HG03354 (cell line): ENCODE measurements at regions not wholly inside any gene's neighbourhood (a gene's known extent, or its start where the extent isn't known, plus 50 kb on each side); places are given as distances from the start of the nearest gene placed in this dataset.

ENCODE experiments used
- ATAC-seq: cut with Tn5 transposase; IDR thresholded peaks from one replicate; pipeline ENCODE4 v1.9.1; 2021; ENCODE audit warnings: mild to moderate bottlenecking; ENCODE audit not compliant: unreplicated experiment, poor library complexity, severe bottlenecking

GRCh38 chrX:69309074-69309792 lies 144.0 kb upstream of the PJA1 start:
- no peak for ATAC-seq

GRCh38 chrX:69307756-69308155 lies 142.5 kb upstream of the PJA1 start:
- ATAC-seq: no peak

- ATAC-seq: no peak
These were observed 141.8 kb upstream of the PJA1 start for GRCh38 chrX:69307029-69307428.

- ATAC-seq: no peak
These were observed 140.8 kb upstream of the PJA1 start for GRCh38 chrX:69306063-69306404.

GRCh38 chrX:69305333-69306062 lies 140.2 kb upstream of the PJA1 start:
- ATAC-seq: no peak

GRCh38 chrX:69303231-69303630 lies 138.0 kb upstream of the PJA1 start:
- ATAC-seq: no peak

GRCh38 chrX:69299951-69300714 lies 134.9 kb upstream of the PJA1 start:
- ATAC-seq: no peak

- ATAC-seq: no peak
These were observed 134.0 kb upstream of the PJA1 start for GRCh38 chrX:69299285-69299684.

- no peak for ATAC-seq
These were observed 133.3 kb upstream of the PJA1 start for GRCh38 chrX:69298466-69299140.

GRCh38 chrX:69297506-69297905 lies 132.3 kb upstream of the PJA1 start:
- no peak for ATAC-seq

GRCh38 chrX:69293776-69294601 lies 128.7 kb upstream of the PJA1 start:
- no peak for ATAC-seq

- ATAC-seq: no peak
These were observed 125.9 kb upstream of the PJA1 start for GRCh38 chrX:69291116-69291515.

- no peak for ATAC-seq
These were observed 125.0 kb upstream of the PJA1 start for GRCh38 chrX:69290292-69290691.

GRCh38 chrX:69289793-69290123 lies 124.5 kb upstream of the PJA1 start:
- ATAC-seq: no peak

GRCh38 chrX:69289046-69289792 lies 124.0 kb upstream of the PJA1 start:
- ATAC-seq: no peak

GRCh38 chrX:69287095-69287494 lies 121.8 kb upstream of the PJA1 start:
- no peak for ATAC-seq

- no peak for ATAC-seq
These were observed 121.3 kb upstream of the PJA1 start for GRCh38 chrX:69286565-69286906.

GRCh38 chrX:69285881-69286564 lies 120.8 kb upstream of the PJA1 start:
- ATAC-seq: peak; percentile 78
